OCI-LY1 (cell line): ENCODE measurements at regions not wholly inside any gene's neighbourhood (a gene's known extent, or its start where the extent isn't known, plus 50 kb on each side); places are given as distances from the start of the nearest gene placed in this dataset.

Source experiments
- H2AFZ ChIP-seq: fragments of 200-600 bp; sonication (generic), shearing (Covaris generic); 2 replicates; pipeline ENCODE4 v1.6.0; 2014; ENCODE audit warnings: antibody characterized with exemption, mild to moderate bottlenecking, low read length
- H3F3A ChIP-seq: fragments of 200-600 bp; sonication (generic), shearing (Covaris generic); 2 replicates; pipeline ENCODE4 v1.6.0; 2014; ENCODE audit warnings: mild to moderate bottlenecking, antibody characterized with exemption, low read length, moderate library complexity; ENCODE audit not compliant: insufficient read depth
- H3K27ac ChIP-seq: fragments of 200-600 bp; sonication (generic); 2 replicates; pipeline ENCODE4 v1.5.1; 2014; ENCODE audit warnings: low read length, mixed run types, mild to moderate bottlenecking, low read depth; ENCODE audit not compliant: poor library complexity, severe bottlenecking
- H3K27me3 ChIP-seq: fragments of 200-600 bp; sonication (generic); 2 replicates; pipeline ENCODE4 v1.6.0; 2014; ENCODE audit warnings: antibody characterized with exemption, mild to moderate bottlenecking, low read length, moderate library complexity; ENCODE audit not compliant: insufficient read depth
- H3K36me3 ChIP-seq: fragments of 200-600 bp; sonication (generic); 2 replicates; pipeline ENCODE4 v1.6.1; 2014; ENCODE audit warnings: mild to moderate bottlenecking, antibody characterized with exemption, low read length, moderate library complexity, mixed read lengths; ENCODE audit not compliant: insufficient read depth
- H3K4me1 ChIP-seq: fragments of 200-600 bp; sonication (generic); 2 replicates; pipeline ENCODE4 v1.5.1; 2014; ENCODE audit warnings: mild to moderate bottlenecking, low read length, moderate library complexity; ENCODE audit not compliant: insufficient read depth, severe bottlenecking
- H3K4me2 ChIP-seq: fragments of 200-600 bp; sonication (generic), shearing (Covaris generic); 2 replicates; pipeline ENCODE4 v1.6.1; 2014; ENCODE audit warnings: low read length
- H3K4me3 ChIP-seq: fragments of 200-600 bp; sonication (generic); 2 replicates; pipeline ENCODE4 v1.5.1; 2014; ENCODE audit warnings: low read length, low read depth, mild to moderate bottlenecking, mixed read lengths; ENCODE audit not compliant: poor library complexity, severe bottlenecking
- H3K79me2 ChIP-seq: fragments of 200-600 bp; shearing (Covaris generic); 2 replicates; pipeline ENCODE4 v1.6.1; 2016; ENCODE audit warnings: mixed run types, low read length, mixed read lengths; ENCODE audit not compliant: insufficient read depth
- H3K9ac ChIP-seq: fragments of 200-600 bp; sonication (generic), shearing (Covaris generic); 2 replicates; pipeline ENCODE4 v1.6.1; 2014; ENCODE audit warnings: mild to moderate bottlenecking, low read length, mixed read lengths
- H3K9me2 ChIP-seq: fragments of 200-600 bp; sonication (generic), shearing (Covaris generic); 2 replicates; pipeline ENCODE4 v1.6.1; 2014; ENCODE audit warnings: low read depth, mild to moderate bottlenecking, low read length, mixed read lengths
- H3K9me3 ChIP-seq: fragments of 200-600 bp; shearing (Covaris generic); 2 replicates; pipeline ENCODE4 v1.6.1; 2014; ENCODE audit warnings: low read length, mixed read lengths
- H4K20me1 ChIP-seq: fragments of 200-600 bp; sonication (generic), shearing (Covaris generic); 2 replicates; pipeline ENCODE4 v1.6.0; 2016; ENCODE audit warnings: mild to moderate bottlenecking, low read length; ENCODE audit not compliant: insufficient read depth
- CTCF ChIP-seq: fragments of 200-600 bp; sonication (generic), shearing (Covaris generic); IDR thresholded peaks from 2 replicates; pipeline ENCODE4 v1.5.1; 2017; ENCODE audit warnings: mild to moderate bottlenecking, antibody characterized with exemption, low read length, moderate library complexity, mixed read lengths
- EZH2 ChIP-seq: fragments of 200-600 bp; sonication (generic), shearing (Covaris generic); IDR thresholded peaks from 2 replicates; pipeline ENCODE4 v1.8.0; 2017; ENCODE audit warnings: borderline replicate concordance, mixed run types, mild to moderate bottlenecking, antibody characterized with exemption, low read length, moderate library complexity, mixed read lengths

GRCh38 chr20:16952965-16953364 lies 204.8 kb downstream of the OTOR start:
- H3K79me2 ChIP-seq: no peaks in the 10 kb centered on the region
- H3K27me3 ChIP-seq: no peaks in the 10 kb centered on the region
- H3F3A ChIP-seq: no peaks in the 10 kb centered on the region
- TF ChIP-seq CTCF (no peak), EZH2 (no peak)
- no peak overlapping the region for H3K4me2 ChIP-seq
- H3K36me3 ChIP-seq: no peaks in the 10 kb centered on the region
- H3K27ac ChIP-seq: no peak overlapping the region
- no peaks in the 10 kb centered on the region for H3K9me3 ChIP-seq
- H2AFZ ChIP-seq: no peak overlapping the region
- no peak overlapping the region for H3K9ac ChIP-seq
- no peak overlapping the region for H3K4me3 ChIP-seq
- H4K20me1 ChIP-seq: no peaks in the 10 kb centered on the region
- no peaks in the 10 kb centered on the region for H3K9me2 ChIP-seq
- no peaks in the 10 kb centered on the region for H3K4me1 ChIP-seq

DNA sequence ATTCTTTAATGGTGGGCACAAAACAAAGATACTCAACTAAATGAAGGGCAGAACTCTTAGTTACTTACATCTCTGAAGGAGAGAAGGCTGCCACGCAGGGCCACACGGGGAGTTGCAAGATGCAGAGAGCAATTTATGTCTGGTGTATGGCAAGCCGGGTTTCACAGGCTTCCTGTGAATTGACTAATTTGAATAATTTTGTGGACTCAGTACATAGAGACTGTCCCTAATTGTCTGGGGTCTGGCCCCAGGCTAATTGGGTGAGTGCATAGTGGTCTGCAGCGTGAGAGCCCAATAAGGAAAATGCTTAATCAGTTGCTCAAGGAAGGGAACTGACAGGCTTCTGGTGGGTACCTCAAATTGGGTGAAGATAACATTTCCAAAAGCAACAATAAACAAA lies 205.7 kb downstream of the OTOR start:
- TF ChIP-seq CTCF (no peak), EZH2 (no peak)
- H3K9me2 ChIP-seq: no peaks in the 10 kb centered on the region
- H3K9ac ChIP-seq: no peak overlapping the region
- no peak overlapping the region for H3K27ac ChIP-seq
- no peaks in the 10 kb centered on the region for H3F3A ChIP-seq
- H2AFZ ChIP-seq: no peak overlapping the region
- H3K27me3 ChIP-seq: no peaks in the 10 kb centered on the region
- no peak overlapping the region for H3K4me3 ChIP-seq
- H3K9me3 ChIP-seq: no peaks in the 10 kb centered on the region
- H3K36me3 ChIP-seq: no peaks in the 10 kb centered on the region
- H4K20me1 ChIP-seq: no peaks in the 10 kb centered on the region
- no peaks in the 10 kb centered on the region for H3K79me2 ChIP-seq
- no peak overlapping the region for H3K4me2 ChIP-seq
- H3K4me1 ChIP-seq: no peaks in the 10 kb centered on the region

DNA sequence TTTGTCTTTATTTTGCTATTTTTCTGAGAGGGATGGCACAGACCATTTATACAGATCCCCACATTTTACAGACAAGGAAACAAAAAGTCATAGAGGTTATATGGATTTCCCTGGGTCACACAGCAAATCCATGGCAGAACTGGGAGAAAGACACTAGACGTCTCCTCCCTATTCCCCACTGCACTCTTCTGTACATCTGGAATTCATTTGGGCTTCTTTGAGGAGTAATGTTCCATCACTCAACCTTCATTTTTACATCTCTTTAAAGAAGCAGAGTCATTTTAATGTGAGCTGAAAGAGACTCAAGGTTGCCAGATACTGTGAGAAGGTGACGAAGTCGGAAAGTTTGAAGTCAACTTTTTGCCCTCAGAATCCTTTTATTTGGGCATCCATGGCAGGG lies 207.3 kb downstream of the OTOR start:
- H3K4me2 ChIP-seq: no peak overlapping the region
- H3K27ac ChIP-seq: no peak overlapping the region
- TF ChIP-seq CTCF (no peak), EZH2 (no peak)
- H3F3A ChIP-seq: no peaks in the 10 kb centered on the region
- no peak overlapping the region for H3K4me3 ChIP-seq
- H3K9me2 ChIP-seq: no peaks in the 10 kb centered on the region
- no peaks in the 10 kb centered on the region for H3K9me3 ChIP-seq
- H3K79me2 ChIP-seq: no peaks in the 10 kb centered on the region
- H3K36me3 ChIP-seq: no peaks in the 10 kb centered on the region
- H3K9ac ChIP-seq: no peak overlapping the region
- no peaks in the 10 kb centered on the region for H3K4me1 ChIP-seq
- no peaks in the 10 kb centered on the region for H4K20me1 ChIP-seq
- H3K27me3 ChIP-seq: no peaks in the 10 kb centered on the region
- H2AFZ ChIP-seq: no peak overlapping the region
